A673 (cell line): ENCODE measurements at regions not wholly inside any gene's neighbourhood (a gene's known extent, or its start where the extent isn't known, plus 50 kb on each side); places are given as distances from the start of the nearest gene placed in this dataset.
"Not testable (repeated sequence)": the region's sequence is repeated elsewhere in the genome, so short reads cannot be mapped to it uniquely, and the experiment has no call there.

Experiments used
- BruUV-seq: library from RNA; stranded (reverse); fragments of 400-500 nt; replicated peaks from 2 replicates; lab custom pipeline; 2021; lab: Mats Ljungman, UMichigan
- CTCF ChIA-PET: fragments of 300-600 bp; sonication (Branson Sonifier 250); formaldehyde crosslinking; loops from one replicate; lab custom pipeline; 2022; ENCODE audit warnings: antibody characterized with exemption; lab: Charles Lee
- POLR2A ChIA-PET: fragments of 300-600 bp; sonication (Branson Sonifier 250); formaldehyde crosslinking; loops from one replicate; lab custom pipeline; 2022; ENCODE audit warnings: antibody characterized with exemption; ENCODE audit not compliant: low non-redundant PET; lab: Charles Lee
- DNase-seq: peaks from one replicate; pipeline ENCODE4 v3.0.0-alpha.2; 2015; ENCODE audit warnings: low spot score
- H3K27ac ChIP-seq: fragments of 200-600 bp; sonication (generic); 2 replicates; pipeline ENCODE4 v1.5.1; 2016; ENCODE audit warnings: mixed run types, low read depth, mild to moderate bottlenecking, mixed read lengths, antibody characterized with exemption, low read length; ENCODE audit not compliant: poor library complexity, severe bottlenecking
- H3K27me3 ChIP-seq: fragments of 200-600 bp; sonication (generic); replicated peaks from 2 replicates; pipeline ENCODE4 v1.6.1; 2017; ENCODE audit warnings: mixed run types, low read depth, mild to moderate bottlenecking, mixed read lengths, antibody characterized with exemption, low read length; ENCODE audit not compliant: insufficient read depth, poor library complexity
- H3K36me3 ChIP-seq: fragments of 200-600 bp; sonication (generic); 2 replicates; pipeline ENCODE4 v1.6.1; 2016; ENCODE audit warnings: mixed run types, mild to moderate bottlenecking, mixed read lengths, antibody characterized with exemption, low read length; ENCODE audit not compliant: insufficient read depth, poor library complexity, severe bottlenecking
- H3K4me1 ChIP-seq: fragments of 200-600 bp; sonication (generic); 2 replicates; pipeline ENCODE4 v1.6.1; 2017; ENCODE audit warnings: mixed run types, mild to moderate bottlenecking, mixed read lengths, antibody characterized with exemption, low read length; ENCODE audit not compliant: insufficient read depth, poor library complexity, severe bottlenecking
- H3K4me3 ChIP-seq: fragments of 200-600 bp; sonication (generic); 2 replicates; pipeline ENCODE4 v1.5.1; 2016; ENCODE audit warnings: low read depth, mixed run types, mild to moderate bottlenecking, mixed read lengths, low read length; ENCODE audit not compliant: poor library complexity, severe bottlenecking
- H3K9me3 ChIP-seq: fragments of 200-600 bp; sonication (generic); 2 replicates; pipeline ENCODE4 v1.6.1; 2016; ENCODE audit warnings: mixed run types, low read depth, mild to moderate bottlenecking, mixed read lengths, antibody characterized with exemption, low read length; ENCODE audit not compliant: poor library complexity, severe bottlenecking
- EZH2 ChIP-seq: fragments of 200-600 bp; sonication (generic); IDR thresholded peaks from 2 replicates; pipeline ENCODE4 v1.6.1; 2017; ENCODE audit warnings: borderline replicate concordance, low read depth, mild to moderate bottlenecking, mixed read lengths, antibody characterized with exemption, low read length; ENCODE audit not compliant: poor library complexity, severe bottlenecking
- intact Hi-C: fragments of 100-400 bp; cut with micrococcal nuclease; formaldehyde crosslinking; loops from one replicate; pipeline ENCODE4 v1.10.0; 2022; ENCODE audit not compliant: unreplicated experiment
- TF ChIP-seq, protein P1 (sequence below): fragments of 300-800, 200-600 bp; sonication (generic); conservative IDR thresholded peaks from 2 replicates; pipeline ENCODE4 v1.5.1; 2017; ENCODE audit warnings: low read depth, mild to moderate bottlenecking, antibody characterized with exemption, low read length, moderate library complexity, mixed read lengths

DNA sequence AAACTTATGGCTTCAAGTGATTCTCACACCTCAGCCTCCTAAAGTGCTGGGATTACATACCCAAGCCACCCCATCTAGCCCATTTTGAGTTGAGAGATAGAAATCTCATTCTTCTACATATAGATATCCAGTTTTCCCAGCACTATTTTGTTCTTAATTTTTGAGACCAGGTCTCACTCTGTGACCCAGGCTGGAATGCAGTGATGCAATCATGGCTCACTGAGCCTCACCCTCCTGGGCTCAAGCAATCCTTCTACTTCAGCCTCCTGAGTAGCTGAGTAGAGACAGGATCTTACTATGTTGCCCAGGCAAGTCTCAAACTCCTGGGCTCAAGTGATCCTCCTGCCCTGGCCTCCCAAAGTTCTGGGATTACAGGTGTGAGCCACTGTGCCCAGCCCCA is 60.9 kb upstream of the CTNNA1 start:
- BruUV-seq = no TSS peak
- ChIA-PET CTCF (no interaction called here), POLR2A (no interaction called here)
- Histone ChIP-seq H3K4me1 (no peaks in the 10 kb centered on the region), H3K4me3 (no peak overlapping the region), H3K36me3 (no peaks in the 10 kb centered on the region), H3K27me3 (no peaks in the 10 kb centered on the region), H3K27ac (no peak overlapping the region), H3K9me3 (no peaks in the 10 kb centered on the region)
- no peak for DNase-seq
- no peak for TF ChIP-seq EZH2
- TF ChIP-seq, protein P1, sequence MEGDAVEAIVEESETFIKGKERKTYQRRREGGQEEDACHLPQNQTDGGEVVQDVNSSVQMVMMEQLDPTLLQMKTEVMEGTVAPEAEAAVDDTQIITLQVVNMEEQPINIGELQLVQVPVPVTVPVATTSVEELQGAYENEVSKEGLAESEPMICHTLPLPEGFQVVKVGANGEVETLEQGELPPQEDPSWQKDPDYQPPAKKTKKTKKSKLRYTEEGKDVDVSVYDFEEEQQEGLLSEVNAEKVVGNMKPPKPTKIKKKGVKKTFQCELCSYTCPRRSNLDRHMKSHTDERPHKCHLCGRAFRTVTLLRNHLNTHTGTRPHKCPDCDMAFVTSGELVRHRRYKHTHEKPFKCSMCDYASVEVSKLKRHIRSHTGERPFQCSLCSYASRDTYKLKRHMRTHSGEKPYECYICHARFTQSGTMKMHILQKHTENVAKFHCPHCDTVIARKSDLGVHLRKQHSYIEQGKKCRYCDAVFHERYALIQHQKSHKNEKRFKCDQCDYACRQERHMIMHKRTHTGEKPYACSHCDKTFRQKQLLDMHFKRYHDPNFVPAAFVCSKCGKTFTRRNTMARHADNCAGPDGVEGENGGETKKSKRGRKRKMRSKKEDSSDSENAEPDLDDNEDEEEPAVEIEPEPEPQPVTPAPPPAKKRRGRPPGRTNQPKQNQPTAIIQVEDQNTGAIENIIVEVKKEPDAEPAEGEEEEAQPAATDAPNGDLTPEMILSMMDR = no peak
- intact Hi-C loops = no loop called here

DNA sequence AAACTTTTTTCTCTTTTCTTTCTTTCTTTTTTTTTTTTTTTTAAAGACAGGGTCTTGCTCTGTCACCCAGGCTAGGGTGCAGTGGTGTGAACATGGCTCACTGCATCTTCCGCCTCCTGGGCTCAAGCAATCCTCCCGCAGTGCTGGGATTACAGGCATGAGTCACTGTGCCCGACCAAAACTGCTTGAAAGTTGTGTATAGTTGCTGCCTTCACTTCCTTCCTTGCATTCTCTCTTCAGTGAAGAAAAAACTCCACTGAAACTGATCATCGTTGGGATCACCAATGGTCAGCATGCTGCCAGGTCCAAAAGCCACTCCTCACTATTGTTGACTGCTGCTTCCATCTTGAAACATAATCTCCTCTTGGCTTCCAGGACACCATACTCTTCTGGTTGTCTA is 66.6 kb upstream of the CTNNA1 start:
- intact Hi-C loops = no loop called here
- DNase-seq = no peak
- no peaks in the 10 kb centered on the region for H3K4me1 ChIP-seq
- H3K9me3 ChIP-seq = no peaks in the 10 kb centered on the region
- ChIA-PET POLR2A (no interaction called here), CTCF (no interaction called here)
- TF ChIP-seq, protein P1 = no peak
- no peak for TF ChIP-seq EZH2
- no peaks in the 10 kb centered on the region for H3K36me3 ChIP-seq
- H3K4me3 ChIP-seq = no peak overlapping the region
- BruUV-seq = no TSS peak
- no peak overlapping the region for H3K27ac ChIP-seq
- H3K27me3 ChIP-seq = no peaks in the 10 kb centered on the region

DNA sequence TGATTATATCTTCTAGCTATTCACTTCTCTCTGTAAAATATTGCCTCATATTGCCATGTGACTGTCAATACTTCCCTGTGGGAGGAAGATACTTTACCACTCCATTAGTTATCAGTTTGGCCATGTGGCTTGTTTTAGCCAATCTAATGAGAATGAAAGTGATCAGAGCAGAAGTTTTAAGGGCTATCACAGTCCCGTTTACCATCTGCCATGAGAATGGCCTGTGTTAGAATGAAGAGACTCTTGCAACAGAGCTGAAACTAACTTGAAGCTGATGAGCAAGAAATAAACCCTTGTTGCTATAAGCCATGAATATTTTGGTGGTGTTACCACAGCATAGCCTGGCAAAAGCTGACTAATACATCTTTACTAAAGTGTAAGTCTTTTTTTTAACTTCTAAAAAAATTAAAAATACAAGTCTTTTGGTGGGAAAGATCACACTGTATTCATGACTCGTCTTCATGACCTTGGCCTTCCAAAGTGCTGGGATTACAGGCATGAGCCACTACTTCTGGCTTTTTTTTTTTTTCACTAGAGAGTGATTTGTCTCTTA is 68.0 kb upstream of the CTNNA1 start:
- no peak for TF ChIP-seq EZH2
- TF ChIP-seq, protein P1 = no peak
- POLR2A ChIA-PET = no interaction called here
- CTCF ChIA-PET = no interaction called here
- Histone ChIP-seq H3K27ac (no peak overlapping the region), H3K9me3 (no peaks in the 10 kb centered on the region), H3K27me3 (no peaks in the 10 kb centered on the region), H3K36me3 (no peaks in the 10 kb centered on the region), H3K4me3 (no peak overlapping the region), H3K4me1 (no peaks in the 10 kb centered on the region)
- intact Hi-C loops = no loop called here
- BruUV-seq = no TSS peak
- no peak for DNase-seq

DNA sequence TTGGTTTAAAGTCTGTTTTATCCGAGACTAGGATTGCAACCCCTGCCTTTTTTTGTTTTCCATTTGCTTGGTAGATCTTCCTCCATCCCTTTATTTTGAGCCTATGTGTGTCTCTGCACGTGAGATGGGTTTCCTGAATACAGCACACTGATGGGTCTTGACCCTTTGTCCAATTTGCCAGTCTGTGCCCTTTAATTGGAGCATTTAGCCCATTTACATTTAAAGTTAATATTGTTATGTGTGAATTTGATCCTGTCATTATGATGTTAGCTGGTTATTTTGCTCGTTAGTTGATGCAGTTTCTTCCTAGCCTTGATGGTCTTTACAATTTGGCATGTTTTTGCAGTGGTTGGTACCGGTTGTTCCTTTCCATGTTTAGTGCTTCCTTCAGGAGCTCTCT is 70.8 kb upstream of the CTNNA1 start:
- intact Hi-C loops, H3K4me1 ChIP-seq, CTCF ChIA-PET, H3K36me3 ChIP-seq, H3K27me3 ChIP-seq, H3K27ac ChIP-seq, POLR2A ChIA-PET, BruUV-seq, DNase-seq, H3K9me3 ChIP-seq, H3K4me3 ChIP-seq: not testable (repeated sequence)

DNA sequence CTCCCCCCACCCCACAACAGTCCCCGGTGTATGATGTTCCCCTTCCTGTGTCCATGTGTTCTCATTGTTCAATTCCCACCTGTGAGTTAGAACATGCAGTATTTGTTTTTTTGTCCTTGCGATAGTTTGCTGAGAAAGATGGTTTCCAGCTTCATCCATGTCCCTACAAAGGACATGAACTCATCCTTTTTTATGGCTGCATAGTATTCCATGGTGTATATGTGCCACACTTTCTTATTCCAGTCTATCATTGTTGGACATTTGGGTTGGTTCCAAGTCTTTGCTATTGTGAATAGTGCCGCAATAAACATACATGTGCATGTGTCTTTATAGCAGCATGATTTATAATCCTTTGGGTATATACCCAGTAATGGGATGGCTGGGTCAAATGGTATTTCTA is 74.4 kb upstream of the CTNNA1 start:
- POLR2A ChIA-PET, H3K27me3 ChIP-seq, H3K36me3 ChIP-seq, H3K27ac ChIP-seq, H3K4me1 ChIP-seq, intact Hi-C loops, CTCF ChIA-PET, DNase-seq, H3K9me3 ChIP-seq, H3K4me3 ChIP-seq, BruUV-seq: not testable (repeated sequence)
